SJCRH30 (cell line): ENCODE measurements at regions not wholly inside any gene's neighbourhood (a gene's known extent, or its start where the extent isn't known, plus 50 kb on each side); places are given as distances from the start of the nearest gene placed in this dataset.
"Not testable (repeated sequence)": the region's sequence is repeated elsewhere in the genome, so short reads cannot be mapped to it uniquely, and the experiment has no call there.

Experiments
- DNase-seq, 2 experiments: peaks; one replicate each; pipeline ENCODE4 v3.0.0-alpha.2; 2015 to 2020
- H3K27ac ChIP-seq: fragments of 250-450 bp; sonication (Bioruptor Pico); 2 replicates; pipeline ENCODE4 v1.5.1; 2020; ENCODE audit warnings: mild to moderate bottlenecking, moderate library complexity
- H3K27me3 ChIP-seq: fragments of 250-450 bp; sonication (Bioruptor Pico); 2 replicates; pipeline ENCODE4 v1.5.1; 2020; ENCODE audit warnings: mild to moderate bottlenecking, moderate library complexity
- H3K36me3 ChIP-seq: fragments of 250-450 bp; sonication (Bioruptor Pico); 2 replicates; pipeline ENCODE4 v1.5.1; 2020; ENCODE audit warnings: mild to moderate bottlenecking, moderate library complexity
- H3K4me1 ChIP-seq: fragments of 250-450 bp; sonication (Bioruptor Pico); 2 replicates; pipeline ENCODE4 v1.5.1; 2020; ENCODE audit warnings: mild to moderate bottlenecking, moderate library complexity
- H3K4me3 ChIP-seq: fragments of 250-450 bp; sonication (Bioruptor Pico); 2 replicates; pipeline ENCODE4 v1.5.1; 2020; ENCODE audit warnings: mild to moderate bottlenecking, moderate library complexity
- H3K9me3 ChIP-seq: fragments of 250-450 bp; sonication (Bioruptor Pico); replicated peaks from 2 replicates; pipeline ENCODE4 v1.5.1; 2020; ENCODE audit warnings: mild to moderate bottlenecking, moderate library complexity

DNA sequence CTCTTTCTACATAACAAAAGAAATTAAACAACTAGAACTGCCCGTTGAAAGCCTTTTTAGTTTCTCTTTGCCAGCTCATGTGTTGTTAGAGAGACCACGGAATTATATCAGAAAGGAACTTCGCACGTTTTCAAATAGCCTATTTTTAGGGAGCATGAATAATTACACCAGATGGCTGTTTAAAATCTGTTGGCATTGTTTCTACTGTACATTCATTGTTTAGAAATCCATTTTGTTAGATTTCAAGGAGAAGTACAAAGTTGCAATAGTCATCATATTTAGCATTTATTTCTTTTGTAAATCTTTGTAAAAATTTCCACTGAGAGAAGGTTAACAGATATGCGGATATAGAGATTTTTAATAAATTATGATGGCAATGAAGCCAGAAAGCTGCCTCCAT is 403.0 kb upstream of the HS3ST1 start:
- Histone ChIP-seq H3K4me3 (no peak overlapping the region), H3K27me3 (peaks cover 3% of the 10 kb centered on the region), H3K36me3 (no peaks in the 10 kb centered on the region), H3K9me3 (no peaks in the 10 kb centered on the region), H3K4me1 (no peaks in the 10 kb centered on the region), H3K27ac (no peak overlapping the region)
- no peak for DNase-seq

DNA sequence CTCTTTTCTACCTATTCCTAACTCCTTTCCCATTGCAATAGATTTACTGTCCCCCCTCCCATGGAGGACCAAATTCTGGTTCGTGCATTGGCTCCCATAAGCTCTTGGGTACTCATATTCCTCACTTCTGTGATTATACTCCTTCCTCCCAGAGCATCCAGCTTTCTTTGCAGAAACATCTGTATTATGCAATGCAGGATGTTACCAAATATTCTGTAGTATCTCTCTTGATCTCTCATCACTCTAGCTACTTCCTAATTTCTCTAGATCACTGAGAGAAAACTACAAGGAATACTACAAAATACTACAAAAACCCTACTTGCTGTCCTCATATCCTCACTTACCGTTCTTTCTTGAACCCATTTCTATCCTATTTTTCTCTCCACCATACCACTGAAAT is 395.9 kb upstream of the HS3ST1 start:
- Histone ChIP-seq H3K27ac (no peak overlapping the region), H3K4me3 (no peak overlapping the region), H3K4me1 (no peaks in the 10 kb centered on the region), H3K9me3 (no peaks in the 10 kb centered on the region), H3K36me3 (no peaks in the 10 kb centered on the region), H3K27me3 (no peaks in the 10 kb centered on the region)
- no peak for DNase-seq

DNA sequence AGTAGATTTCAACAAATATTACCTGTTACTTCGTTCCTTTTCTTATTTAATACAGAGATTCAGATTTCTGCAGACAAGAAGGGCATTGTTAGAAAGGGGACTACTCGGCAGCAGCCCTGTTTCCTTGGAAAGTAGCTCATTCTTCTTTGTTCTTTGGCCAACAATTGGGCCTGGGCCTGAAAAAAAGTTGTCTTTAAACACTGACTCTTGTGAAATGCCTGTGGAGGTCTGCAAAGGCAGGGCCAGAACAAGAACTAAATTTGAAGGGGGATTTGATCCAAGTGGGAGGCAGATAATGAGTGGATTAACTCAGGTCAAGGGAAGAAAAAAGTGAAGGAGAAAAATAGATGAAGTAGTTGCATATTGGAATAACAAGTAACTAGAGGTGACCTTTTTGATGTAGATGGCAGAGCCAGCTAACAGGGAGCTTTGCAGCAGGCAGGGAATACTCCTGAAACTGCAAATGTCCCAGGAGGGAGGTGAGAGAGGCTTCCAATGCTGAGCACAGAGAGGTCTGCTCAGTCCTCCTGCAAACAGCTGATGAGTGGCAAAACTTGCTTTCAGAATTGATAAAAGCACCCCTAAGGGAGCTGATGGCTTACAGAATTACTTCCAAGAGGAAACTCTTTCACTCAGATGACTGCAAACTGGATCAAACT is 393.2 kb upstream of the HS3ST1 start:
- H3K4me1 ChIP-seq = no peaks in the 10 kb centered on the region
- DNase-seq = no peak
- no peaks in the 10 kb centered on the region for H3K9me3 ChIP-seq
- H3K27me3 ChIP-seq = no peaks in the 10 kb centered on the region
- H3K27ac ChIP-seq = no peak overlapping the region
- H3K36me3 ChIP-seq = no peaks in the 10 kb centered on the region
- no peak overlapping the region for H3K4me3 ChIP-seq

DNA sequence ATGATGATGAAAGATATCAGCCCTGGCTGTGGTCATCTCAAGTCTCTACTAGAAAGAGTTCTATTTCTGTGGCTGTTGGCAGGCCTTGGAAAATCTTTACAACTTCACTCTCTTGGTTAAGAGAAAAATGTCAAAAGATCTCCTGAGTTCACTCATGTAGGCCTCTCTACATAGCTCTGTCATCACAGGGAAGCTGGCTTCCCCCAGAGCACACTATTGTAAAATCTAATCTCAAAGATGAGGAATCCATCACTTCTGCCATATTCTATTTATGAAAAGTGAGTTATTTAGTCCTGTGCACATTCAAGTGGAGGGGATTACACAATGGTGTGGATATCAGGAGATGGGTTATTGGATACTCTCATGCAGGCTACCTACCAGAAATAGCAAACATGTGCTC is 388.4 kb upstream of the HS3ST1 start:
- H3K4me3 ChIP-seq = no peak overlapping the region
- no peaks in the 10 kb centered on the region for H3K4me1 ChIP-seq
- H3K27me3 ChIP-seq = peaks cover 8% of the 10 kb centered on the region
- no peak overlapping the region for H3K27ac ChIP-seq
- H3K36me3 ChIP-seq = no peaks in the 10 kb centered on the region
- H3K9me3 ChIP-seq = no peaks in the 10 kb centered on the region
- DNase-seq = no peak

GRCh38 chr4:11814758-11815157 is 386.1 kb upstream of the HS3ST1 start:
- Histone ChIP-seq H3K27ac (no peak overlapping the region), H3K4me3 (no peak overlapping the region), H3K4me1 (no peaks in the 10 kb centered on the region), H3K9me3 (no peaks in the 10 kb centered on the region), H3K27me3 (peaks cover 10% of the 10 kb centered on the region), H3K36me3 (no peaks in the 10 kb centered on the region)
- DNase-seq = no peak

DNA sequence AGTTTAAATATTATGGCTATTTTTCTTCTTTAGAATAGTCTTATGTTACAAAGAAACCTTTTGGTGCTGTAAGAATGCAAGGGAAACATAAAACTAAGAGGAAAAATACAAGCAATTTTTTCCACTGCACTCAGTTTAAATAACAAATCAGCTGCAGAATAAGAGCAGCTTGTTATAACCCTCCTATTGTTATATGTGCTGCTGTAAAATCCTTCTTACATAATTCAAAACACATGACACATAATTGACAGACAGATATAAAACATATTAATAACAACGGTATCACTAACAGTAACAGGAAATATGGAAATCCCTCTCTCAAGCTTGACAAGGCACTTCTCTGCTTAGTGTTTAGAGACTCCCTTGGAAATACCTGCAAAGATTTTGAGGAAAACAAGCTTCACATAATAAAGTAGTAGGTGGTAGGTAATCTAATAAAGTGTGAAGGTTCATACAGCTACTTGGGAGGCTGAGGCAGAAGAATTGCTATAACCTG is 385.3 kb upstream of the HS3ST1 start:
- H3K27ac ChIP-seq = no peak overlapping the region
- no peak for DNase-seq

GRCh38 chr4:11811521-11811920 is 382.8 kb upstream of the HS3ST1 start:
- not testable (repeated sequence) for H3K27ac ChIP-seq, H3K4me3 ChIP-seq, H3K4me1 ChIP-seq, DNase-seq, H3K9me3 ChIP-seq, H3K36me3 ChIP-seq
- H3K27me3 ChIP-seq = peaks cover 10% of the 10 kb centered on the region

More for the DNA sequence above, 385.3 kb upstream of the HS3ST1 start:
- Histone ChIP-seq H3K4me3 (no peak overlapping the region), H3K4me1 (no peaks in the 10 kb centered on the region), H3K36me3 (no peaks in the 10 kb centered on the region), H3K27me3 (peaks cover 10% of the 10 kb centered on the region), H3K9me3 (no peaks in the 10 kb centered on the region)

DNA sequence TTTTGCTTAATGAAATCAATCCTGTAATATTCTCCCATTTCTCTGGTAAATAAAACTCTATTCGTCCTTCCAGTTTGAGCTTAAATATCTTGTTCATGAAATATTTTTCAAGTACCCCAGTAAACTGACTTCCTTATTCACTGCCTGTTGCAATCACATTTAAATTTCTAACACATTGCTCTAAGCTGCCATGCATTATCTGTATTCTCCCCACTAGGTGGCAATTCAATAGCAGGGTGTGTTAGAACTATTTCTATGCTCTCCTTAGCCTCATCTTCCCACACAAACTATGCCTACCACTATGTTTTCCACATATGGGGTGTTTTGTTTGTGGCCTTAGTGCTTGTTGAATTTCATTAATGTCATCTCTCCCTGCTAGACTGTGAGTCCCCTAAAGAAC is 377.1 kb upstream of the HS3ST1 start:
- Histone ChIP-seq H3K4me3 (no peak overlapping the region), H3K36me3 (no peaks in the 10 kb centered on the region), H3K9me3 (no peaks in the 10 kb centered on the region), H3K27ac (no peak overlapping the region), H3K27me3 (no peaks in the 10 kb centered on the region), H3K4me1 (no peaks in the 10 kb centered on the region)
- peak in 1 of 2 experiments; percentile 16 for DNase-seq

DNA sequence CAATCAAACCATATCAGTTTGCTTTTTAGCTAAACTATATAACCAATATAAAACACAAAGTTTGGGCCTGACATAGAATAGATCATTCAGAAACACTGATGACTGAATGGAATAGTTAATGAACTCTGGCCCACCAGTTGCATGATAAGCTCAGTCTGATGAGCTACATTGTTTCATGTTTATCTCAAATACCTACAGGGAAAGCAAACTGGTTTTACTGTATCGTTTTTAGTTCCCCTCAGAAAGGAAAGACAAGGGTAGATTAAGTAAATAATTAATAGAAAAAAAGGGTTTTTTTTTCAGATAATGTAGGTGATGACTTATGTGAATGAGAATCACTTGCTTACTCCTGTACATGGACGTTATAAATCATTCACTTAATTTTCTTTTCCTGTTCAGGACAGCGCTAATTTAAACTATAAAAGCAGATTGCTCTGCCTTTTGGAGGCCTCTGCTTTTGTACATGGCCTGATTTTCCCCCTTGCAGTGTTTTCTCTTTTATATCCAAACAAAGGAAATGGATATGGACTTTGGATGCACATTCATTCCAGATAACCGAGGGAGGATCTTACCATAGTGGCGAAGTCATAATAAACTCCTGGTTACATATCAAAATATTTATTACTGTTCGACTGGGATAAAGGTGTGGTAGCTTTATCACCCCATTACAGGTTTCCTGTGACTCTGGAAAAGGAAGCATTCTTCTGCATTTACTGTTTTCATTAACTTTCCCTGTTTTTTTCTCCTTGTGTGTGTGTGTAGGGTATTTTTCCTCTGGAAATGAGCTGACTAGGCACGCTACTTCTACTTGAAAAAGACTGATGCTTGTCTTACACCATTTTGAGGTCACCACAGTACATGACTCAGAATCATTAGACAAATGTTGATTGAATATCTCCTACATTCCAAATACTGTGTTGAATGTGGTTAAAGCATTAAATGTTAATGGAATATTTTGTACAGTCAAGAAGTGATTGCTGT is 373.1 kb upstream of the HS3ST1 start:
- H3K27ac ChIP-seq = no peak overlapping the region
- H3K4me1 ChIP-seq = no peaks in the 10 kb centered on the region
- H3K27me3 ChIP-seq = no peaks in the 10 kb centered on the region
- H3K36me3 ChIP-seq = no peaks in the 10 kb centered on the region
- H3K4me3 ChIP-seq = no peak overlapping the region
- no peak for DNase-seq
- no peaks in the 10 kb centered on the region for H3K9me3 ChIP-seq

DNA sequence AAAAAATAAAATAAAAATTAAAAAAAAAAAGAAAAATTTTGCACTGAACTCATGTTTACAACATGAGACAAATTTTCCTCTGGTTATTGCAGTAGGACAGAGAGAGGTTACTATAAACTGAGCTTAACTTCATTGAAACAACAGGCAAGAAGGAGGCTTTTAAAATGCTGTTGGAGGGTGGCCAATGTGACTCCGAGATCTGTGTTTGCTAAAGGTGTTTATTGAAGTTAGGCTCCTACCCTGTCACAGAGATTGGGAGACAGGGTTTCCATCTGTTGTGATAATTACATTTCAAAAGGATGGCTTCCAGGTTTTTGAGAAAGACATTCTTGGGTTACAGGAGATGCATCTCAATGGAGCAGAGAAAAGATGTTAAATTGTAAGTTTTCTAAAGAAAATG is 370.5 kb upstream of the HS3ST1 start:
- no peak overlapping the region for H3K27ac ChIP-seq
- H3K27me3 ChIP-seq = no peaks in the 10 kb centered on the region
- no peak for DNase-seq
- H3K4me1 ChIP-seq = no peaks in the 10 kb centered on the region
- H3K9me3 ChIP-seq = no peaks in the 10 kb centered on the region
- no peaks in the 10 kb centered on the region for H3K36me3 ChIP-seq
- H3K4me3 ChIP-seq = no peak overlapping the region

GRCh38 chr4:11791797-11792196 is 363.1 kb upstream of the HS3ST1 start:
- Histone ChIP-seq H3K27ac (no peak overlapping the region), H3K4me1 (no peaks in the 10 kb centered on the region), H3K9me3 (no peaks in the 10 kb centered on the region), H3K4me3 (no peak overlapping the region), H3K36me3 (no peaks in the 10 kb centered on the region), H3K27me3 (no peaks in the 10 kb centered on the region)
- DNase-seq = no peak

DNA sequence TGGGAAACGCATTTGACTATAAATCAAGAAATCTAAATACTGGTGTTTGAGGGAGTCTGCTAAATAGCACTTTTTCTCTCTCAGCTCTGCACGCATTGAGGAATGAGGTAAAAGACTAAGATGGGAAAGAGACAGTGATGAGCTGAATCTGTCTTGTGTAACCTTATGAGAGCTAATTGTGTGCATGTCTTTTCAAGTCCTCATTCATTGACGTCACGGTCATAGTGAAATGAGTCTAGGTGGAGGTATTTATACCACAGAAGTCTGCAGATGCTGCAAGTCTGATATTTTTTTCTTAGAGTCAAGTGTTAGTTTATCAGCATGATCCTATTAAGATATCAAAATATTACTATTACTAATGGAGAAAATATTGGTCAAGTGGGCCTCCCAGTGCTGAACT is 361.5 kb upstream of the HS3ST1 start:
- Histone ChIP-seq H3K9me3 (no peaks in the 10 kb centered on the region), H3K27ac (no peak overlapping the region), H3K4me3 (no peak overlapping the region), H3K27me3 (no peaks in the 10 kb centered on the region), H3K36me3 (no peaks in the 10 kb centered on the region), H3K4me1 (no peaks in the 10 kb centered on the region)
- no peak for DNase-seq

DNA sequence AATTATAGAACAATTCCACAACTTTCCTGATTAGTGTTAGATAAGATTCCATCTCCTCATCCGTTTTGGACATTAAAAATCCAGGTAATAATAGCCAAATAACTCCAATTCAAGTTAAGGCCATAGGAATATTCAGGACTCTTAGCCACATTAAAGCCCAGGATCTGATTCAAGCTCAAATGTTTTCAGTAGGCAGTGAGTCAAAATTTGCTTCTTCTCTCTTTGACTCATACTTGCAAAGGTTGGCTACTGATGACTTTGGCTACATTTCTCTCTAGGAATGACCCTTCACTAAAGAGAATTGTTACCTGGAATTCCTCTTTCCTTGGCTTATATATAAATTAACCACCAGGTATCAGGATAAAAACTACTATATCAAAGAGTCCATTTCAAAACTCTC is 354.9 kb upstream of the HS3ST1 start:
- DNase-seq = no peak
- Histone ChIP-seq H3K9me3 (no peaks in the 10 kb centered on the region), H3K27me3 (no peaks in the 10 kb centered on the region)

GRCh38 chr4:11782859-11783258 is 354.2 kb upstream of the HS3ST1 start:
- H3K9me3 ChIP-seq = no peaks in the 10 kb centered on the region
- no peak for DNase-seq
- H3K27ac ChIP-seq = no peak overlapping the region
- no peaks in the 10 kb centered on the region for H3K4me1 ChIP-seq
- no peaks in the 10 kb centered on the region for H3K27me3 ChIP-seq
- H3K4me3 ChIP-seq = no peak overlapping the region
- no peaks in the 10 kb centered on the region for H3K36me3 ChIP-seq

More for the DNA sequence above, 354.9 kb upstream of the HS3ST1 start:
- Histone ChIP-seq H3K27ac (no peak overlapping the region), H3K36me3 (no peaks in the 10 kb centered on the region), H3K4me1 (no peaks in the 10 kb centered on the region), H3K4me3 (no peak overlapping the region)

DNA sequence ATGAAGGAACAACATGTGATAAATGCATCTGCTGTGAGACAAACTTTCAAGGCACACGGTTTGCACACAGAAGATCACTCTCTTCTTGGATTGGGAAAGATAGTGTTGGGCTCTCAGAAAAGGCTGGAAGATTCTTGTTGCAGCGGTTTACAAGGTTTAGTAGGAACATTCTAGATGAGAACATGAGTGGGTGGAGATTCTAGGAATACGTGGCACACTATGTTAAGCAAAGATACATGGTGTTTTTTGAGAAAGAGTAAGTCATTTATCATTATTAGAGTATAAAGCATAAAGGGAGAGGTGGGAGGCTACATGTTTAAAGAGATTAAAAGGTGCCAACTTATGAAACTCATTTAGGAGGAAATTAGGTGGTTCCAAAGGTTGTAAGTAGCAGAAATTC is 348.8 kb upstream of the HS3ST1 start:
- no peaks in the 10 kb centered on the region for H3K36me3 ChIP-seq
- DNase-seq = no peak
- H3K4me1 ChIP-seq = no peaks in the 10 kb centered on the region
- no peaks in the 10 kb centered on the region for H3K27me3 ChIP-seq
- no peak overlapping the region for H3K4me3 ChIP-seq
- no peak overlapping the region for H3K27ac ChIP-seq
- H3K9me3 ChIP-seq = no peaks in the 10 kb centered on the region
